NCI-H524 treated with DMSO at 0.1 percent for 48 hours (cell line): ENCODE measurements at regions not wholly inside any gene's neighbourhood (a gene's known extent, or its start where the extent isn't known, plus 50 kb on each side); places are given as distances from the start of the nearest gene placed in this dataset.

Experiments used
- DNase-seq: peaks from one replicate; lab custom pipeline; 2025; lab: John Stamatoyannopoulos, UW

GRCh38 chr16:66289051-66289680 is 77.3 kb upstream of the CDH5 start:
- DNase-seq = no peak

GRCh38 chr16:66287926-66288325 is 78.6 kb upstream of the CDH5 start:
- no peak for DNase-seq

- no peak for DNase-seq
These were observed 79.1 kb upstream of the CDH5 start for GRCh38 chr16:66287416-66287815.

GRCh38 chr16:66286527-66286926 is 80.0 kb upstream of the CDH5 start:
- DNase-seq = no peak

- DNase-seq = no peak
These were observed 87.8 kb upstream of the CDH5 start for GRCh38 chr16:66278604-66279262.

- DNase-seq = no peak
These were observed 88.4 kb upstream of the CDH5 start for GRCh38 chr16:66278111-66278531.

- no peak for DNase-seq
These were observed 89.0 kb upstream of the CDH5 start for GRCh38 chr16:66277311-66278070.

- peak; percentile 37 for DNase-seq
These were observed 90.6 kb upstream of the CDH5 start for GRCh38 chr16:66275775-66276428.

GRCh38 chr16:66274335-66275110 is 92.0 kb upstream of the CDH5 start:
- peak; percentile 36 for DNase-seq

GRCh38 chr16:66273644-66274334 is 92.7 kb upstream of the CDH5 start:
- no peak for DNase-seq

- DNase-seq = no peak
These were observed 93.4 kb upstream of the CDH5 start for GRCh38 chr16:66273053-66273452.

- DNase-seq = no peak
These were observed 94.0 kb upstream of the CDH5 start for GRCh38 chr16:66272461-66272860.

GRCh38 chr16:66271074-66272060 is 95.1 kb upstream of the CDH5 start:
- DNase-seq = no peak

GRCh38 chr16:66270333-66270927 is 96.1 kb upstream of the CDH5 start:
- peak; percentile 60 for DNase-seq

- DNase-seq = no peak
These were observed 96.7 kb upstream of the CDH5 start for GRCh38 chr16:66269617-66270332.

- no peak for DNase-seq
These were observed 99.0 kb upstream of the CDH5 start for GRCh38 chr16:66267292-66268014.

- DNase-seq = no peak
These were observed 99.8 kb upstream of the CDH5 start for GRCh38 chr16:66266436-66267291.
